Choroid plexus epithelial cell (primary cell): ENCODE measurements at regions not wholly inside any gene's neighbourhood (a gene's known extent, or its start where the extent isn't known, plus 50 kb on each side); places are given as distances from the start of the nearest gene placed in this dataset.

Source experiments
- DNase-seq: peaks from one replicate; pipeline ENCODE4 v3.0.0-alpha.2; 2010; ENCODE audit warnings: low read depth
- H3K4me3 ChIP-seq: 2 replicates; pipeline ENCODE4 v1.5.1; 2011; ENCODE audit warnings: low read depth, mild to moderate bottlenecking, control low read depth, low read length, moderate library complexity
- CTCF ChIP-seq: conservative IDR thresholded peaks from 2 replicates; pipeline ENCODE4 v1.5.1; 2011; ENCODE audit warnings: low read depth, mild to moderate bottlenecking, control low read depth, inconsistent platforms, low read length, moderate library complexity

- no peak for TF ChIP-seq CTCF
- no peak for DNase-seq
- no peak overlapping the region for H3K4me3 ChIP-seq
Measured at GRCh38 chr3:193909387-193909786, 226.6 kb upstream of the HES1 start.

- DNase-seq: no peak
- H3K4me3 ChIP-seq: no peak overlapping the region
- TF ChIP-seq CTCF: no peak
Measured at GRCh38 chr3:193910310-193910709, 225.6 kb upstream of the HES1 start.

- no peak overlapping the region for H3K4me3 ChIP-seq
- no peak for TF ChIP-seq CTCF
- no peak for DNase-seq
Measured at GRCh38 chr3:193910886-193911738, 224.8 kb upstream of the HES1 start.

- no peak for TF ChIP-seq CTCF
- DNase-seq: no peak
- no peak overlapping the region for H3K4me3 ChIP-seq
Measured at GRCh38 chr3:193911784-193912340, 224.1 kb upstream of the HES1 start.

DNA sequence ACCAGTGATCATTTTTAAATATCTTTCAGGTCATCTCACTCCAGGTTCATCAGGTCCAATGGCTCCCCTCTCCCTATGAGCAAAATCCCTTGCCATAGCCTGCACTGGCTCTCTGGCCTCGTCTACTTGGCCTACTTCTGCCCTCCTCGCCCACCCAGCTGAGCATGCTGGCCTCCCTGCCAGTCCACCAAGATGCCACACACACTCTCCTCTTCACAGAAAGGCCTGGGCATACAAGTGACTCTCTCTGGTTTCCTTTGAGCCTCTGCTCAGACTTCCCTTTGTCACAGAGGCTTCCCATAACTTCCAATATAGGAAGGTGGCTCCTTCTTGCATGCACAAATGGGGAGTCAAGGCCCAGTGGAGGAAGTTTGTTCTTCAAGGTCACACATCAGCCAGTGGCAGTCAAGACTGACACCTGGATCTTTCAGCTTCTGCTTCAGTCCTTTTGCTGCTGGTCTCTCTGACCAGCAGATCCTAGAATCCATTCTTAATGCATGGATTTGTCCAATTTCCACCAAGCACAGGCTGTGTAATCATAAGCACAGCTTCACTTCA lies 223.2 kb upstream of the HES1 start:
- no peak for TF ChIP-seq CTCF
- DNase-seq: no peak
- H3K4me3 ChIP-seq: no peak overlapping the region

DNA sequence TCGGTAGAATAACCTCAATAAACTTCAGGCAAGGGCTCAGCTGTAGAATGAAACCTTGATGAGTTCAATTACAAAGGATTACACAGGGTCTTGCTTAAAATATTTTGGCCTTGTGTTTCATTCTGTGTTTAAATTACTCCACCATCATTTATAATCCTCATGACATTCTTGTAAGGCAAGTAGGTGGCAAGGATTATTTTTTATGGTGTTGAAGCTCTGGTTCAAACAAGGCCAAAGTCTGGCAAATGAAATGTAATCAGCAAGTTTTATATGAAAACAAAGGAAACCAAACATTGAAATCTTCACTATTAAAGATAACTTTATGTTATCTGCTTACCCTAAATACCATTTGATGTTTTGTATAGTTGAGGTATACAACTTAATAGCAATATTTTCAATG lies 221.3 kb upstream of the HES1 start:
- TF ChIP-seq CTCF: no peak
- DNase-seq: no peak
- H3K4me3 ChIP-seq: no peak overlapping the region
